MM.1S (cell line): ENCODE measurements at regions not wholly inside any gene's neighbourhood (a gene's known extent, or its start where the extent isn't known, plus 50 kb on each side); places are given as distances from the start of the nearest gene placed in this dataset.

Source experiments
- DNase-seq: peaks from one replicate; pipeline ENCODE4 v3.0.0-alpha.2; 2015
- H2AFZ ChIP-seq: fragments of 300-600 bp; sonication (generic); 2 replicates; pipeline ENCODE4 v1.6.0; 2016; ENCODE audit warnings: antibody characterized with exemption, low read length
- H3F3A ChIP-seq: fragments of 300-600 bp; sonication (generic); 2 replicates; pipeline ENCODE4 v1.6.1; 2016; ENCODE audit warnings: mild to moderate bottlenecking, antibody characterized with exemption, low read length, moderate library complexity, mixed read lengths; ENCODE audit not compliant: insufficient read depth
- H3K27ac ChIP-seq: fragments of 300-600 bp; sonication (generic); 2 replicates; pipeline ENCODE4 v1.5.1; 2016; ENCODE audit warnings: mild to moderate bottlenecking, low read length
- H3K27me3 ChIP-seq: fragments of 300-600 bp; sonication (generic); replicated peaks from 2 replicates; pipeline ENCODE4 v1.6.0; 2016; ENCODE audit warnings: low read length; ENCODE audit not compliant: insufficient read depth
- H3K36me3 ChIP-seq: fragments of 300-600 bp; sonication (generic); replicated peaks from 2 replicates; pipeline ENCODE4 v1.6.1; 2016; ENCODE audit warnings: mild to moderate bottlenecking, low read length, mixed read lengths; ENCODE audit not compliant: insufficient read depth
- H3K4me1 ChIP-seq: fragments of 300-600 bp; sonication (generic); 2 replicates; pipeline ENCODE4 v1.6.1; 2016; ENCODE audit warnings: low read length, mixed read lengths
- H3K4me2 ChIP-seq: fragments of 300-600 bp; sonication (generic); 2 replicates; pipeline ENCODE4 v1.6.0; 2016; ENCODE audit warnings: low read depth, low read length
- H3K4me3 ChIP-seq: fragments of 300-600 bp; sonication (generic); 2 replicates; pipeline ENCODE4 v1.5.1; 2016; ENCODE audit warnings: low read length, mixed read lengths
- H3K79me2 ChIP-seq: fragments of 300-600 bp; sonication (generic); 2 replicates; pipeline ENCODE4 v1.6.1; 2016; ENCODE audit warnings: mixed run types, low read length, mixed read lengths
- H3K9ac ChIP-seq: fragments of 300-600 bp; sonication (generic); 2 replicates; pipeline ENCODE4 v1.6.1; 2016; ENCODE audit warnings: low read length, mixed read lengths
- H3K9me2 ChIP-seq: fragments of 300-600 bp; sonication (generic); replicated peaks from 2 replicates; pipeline ENCODE4 v1.6.1; 2016; ENCODE audit warnings: mild to moderate bottlenecking, low read length, mixed read lengths; ENCODE audit not compliant: insufficient read depth
- H3K9me3 ChIP-seq: fragments of 300-600 bp; sonication (generic); replicated peaks from 2 replicates; pipeline ENCODE4 v1.6.1; 2016; ENCODE audit warnings: mild to moderate bottlenecking, low read length, mixed read lengths; ENCODE audit not compliant: insufficient read depth
- H4K20me1 ChIP-seq: fragments of 300-600 bp; sonication (generic); 2 replicates; pipeline ENCODE4 v1.6.1; 2016; ENCODE audit warnings: mild to moderate bottlenecking, low read length, moderate library complexity, mixed read lengths; ENCODE audit not compliant: insufficient read depth
- CTCF ChIP-seq: fragments of 300-600 bp; sonication (generic); IDR thresholded peaks from 2 replicates; pipeline ENCODE4 v1.5.1; 2016; ENCODE audit warnings: antibody characterized with exemption, low read length, mixed read lengths
- EZH2 ChIP-seq: fragments of 300-600 bp; sonication (generic); optimal IDR thresholded peaks from 2 replicates; pipeline ENCODE3; 2017; ENCODE audit warnings: low read depth, mild to moderate bottlenecking, antibody characterized with exemption, low read length, mixed read lengths
- EZH2phosphoT487 ChIP-seq: fragments of 300-600 bp; sonication (generic); IDR thresholded peaks from 2 replicates; pipeline ENCODE4 v1.6.1; 2018; ENCODE audit warnings: antibody characterized with exemption, low read length

GRCh38 chr12:114476159-114476558 is 70.2 kb upstream of the TBX5 start:
- Histone ChIP-seq H3K4me1 (no peaks in the 10 kb centered on the region), H3K79me2 (no peaks in the 10 kb centered on the region), H3K9ac (no peak overlapping the region), H3K36me3 (no peaks in the 10 kb centered on the region), H2AFZ (no peak overlapping the region), H4K20me1 (no peaks in the 10 kb centered on the region), H3K4me2 (no peak overlapping the region), H3K27ac (no peak overlapping the region), H3K27me3 (peaks cover 4% of the 10 kb centered on the region; the same call in 1 of the 2 replicates), H3F3A (no peaks in the 10 kb centered on the region), H3K9me2 (no peaks in the 10 kb centered on the region), H3K4me3 (no peak overlapping the region), H3K9me3 (no peaks in the 10 kb centered on the region)
- DNase-seq, result no peak
- TF ChIP-seq EZH2 (no peak), CTCF (no peak), EZH2phosphoT487 (no peak)

GRCh38 chr12:114473717-114474116 is 67.8 kb upstream of the TBX5 start:
- no peaks in the 10 kb centered on the region for H3K27me3 ChIP-seq
- H3K4me2 ChIP-seq, result no peak overlapping the region

GRCh38 chr12:114473018-114473417 is 67.1 kb upstream of the TBX5 start:
- no peak for DNase-seq
- Histone ChIP-seq H4K20me1 (no peaks in the 10 kb centered on the region), H3K27me3 (no peaks in the 10 kb centered on the region), H3K4me1 (no peaks in the 10 kb centered on the region), H3K4me2 (no peak overlapping the region), H3F3A (no peaks in the 10 kb centered on the region), H2AFZ (no peak overlapping the region), H3K27ac (no peak overlapping the region), H3K9ac (no peak overlapping the region), H3K9me2 (no peaks in the 10 kb centered on the region), H3K4me3 (no peak overlapping the region), H3K9me3 (no peaks in the 10 kb centered on the region), H3K79me2 (no peaks in the 10 kb centered on the region), H3K36me3 (no peaks in the 10 kb centered on the region)
- TF ChIP-seq CTCF (no peak), EZH2 (no peak), EZH2phosphoT487 (no peak)

More at GRCh38 chr12:114473717-114474116, 67.8 kb upstream of the TBX5 start:
- Histone ChIP-seq H3K9me3 (no peaks in the 10 kb centered on the region), H2AFZ (no peak overlapping the region), H3K27ac (no peak overlapping the region), H3F3A (no peaks in the 10 kb centered on the region), H4K20me1 (no peaks in the 10 kb centered on the region), H3K4me1 (no peaks in the 10 kb centered on the region), H3K79me2 (no peaks in the 10 kb centered on the region), H3K9me2 (no peaks in the 10 kb centered on the region), H3K4me3 (no peak overlapping the region), H3K9ac (no peak overlapping the region), H3K36me3 (no peaks in the 10 kb centered on the region)
- no peak for DNase-seq
- no peak for TF ChIP-seq EZH2phosphoT487
- no peak for TF ChIP-seq EZH2

GRCh38 chr12:114457620-114458019 is 51.7 kb upstream of the TBX5 start:
- Histone ChIP-seq H3K9me3 (no peaks in the 10 kb centered on the region), H3K27ac (no peak overlapping the region), H3K4me2 (no peak overlapping the region), H3K9ac (no peak overlapping the region), H3K4me1 (no peaks in the 10 kb centered on the region), H4K20me1 (no peaks in the 10 kb centered on the region), H3F3A (no peaks in the 10 kb centered on the region), H2AFZ (no peak overlapping the region), H3K9me2 (no peaks in the 10 kb centered on the region), H3K4me3 (no peak overlapping the region), H3K79me2 (no peaks in the 10 kb centered on the region), H3K27me3 (no peaks in the 10 kb centered on the region), H3K36me3 (no peaks in the 10 kb centered on the region)
- no peak for TF ChIP-seq EZH2
- TF ChIP-seq CTCF, result no peak
- no peak for TF ChIP-seq EZH2phosphoT487
- DNase-seq, result no peak
